Astrocyte of the hippocampus (primary cell): ENCODE measurements at regions not wholly inside any gene's neighbourhood (a gene's known extent, or its start where the extent isn't known, plus 50 kb on each side); places are given as distances from the start of the nearest gene placed in this dataset.

ENCODE experiments used
- DNase-seq: peaks from one replicate; pipeline ENCODE4 v3.0.0; 2011; ENCODE audit warnings: low read depth, low spot score

DNA sequence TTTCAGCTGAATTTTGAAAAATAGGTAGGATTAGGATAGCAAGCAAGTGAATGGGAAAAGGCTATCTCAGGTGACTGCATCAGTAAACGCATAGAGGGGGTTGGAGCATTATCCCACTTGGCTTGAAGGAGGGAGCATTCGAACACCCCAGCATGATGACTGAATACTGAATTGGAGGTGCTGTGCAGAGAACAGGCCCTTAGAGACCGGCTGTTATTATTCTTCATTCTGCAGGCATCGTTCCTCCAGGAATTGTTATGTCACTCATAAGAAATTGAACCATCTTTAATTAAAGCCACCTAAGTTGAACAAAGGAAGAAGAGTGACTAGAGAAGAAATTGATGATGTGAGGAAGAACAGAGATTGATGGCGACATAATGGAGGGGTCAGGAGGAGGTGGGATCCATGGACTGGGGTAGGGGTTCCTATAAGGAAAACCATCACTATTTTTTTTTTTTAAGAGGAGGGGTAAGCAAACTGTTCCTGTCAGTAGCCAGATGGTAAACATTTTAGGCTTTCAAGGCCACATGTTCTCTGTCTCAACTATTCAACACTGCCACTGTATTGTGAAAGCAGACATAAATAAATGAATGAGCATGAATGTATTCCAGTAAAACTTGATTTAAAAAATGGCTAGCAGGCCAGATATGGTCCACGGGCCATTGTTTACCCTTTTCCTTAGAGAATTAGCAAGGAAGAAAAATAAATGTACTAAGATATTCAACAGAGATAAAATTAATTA is 264.7 kb upstream of the TAC1 start:
- no peak for DNase-seq

DNA sequence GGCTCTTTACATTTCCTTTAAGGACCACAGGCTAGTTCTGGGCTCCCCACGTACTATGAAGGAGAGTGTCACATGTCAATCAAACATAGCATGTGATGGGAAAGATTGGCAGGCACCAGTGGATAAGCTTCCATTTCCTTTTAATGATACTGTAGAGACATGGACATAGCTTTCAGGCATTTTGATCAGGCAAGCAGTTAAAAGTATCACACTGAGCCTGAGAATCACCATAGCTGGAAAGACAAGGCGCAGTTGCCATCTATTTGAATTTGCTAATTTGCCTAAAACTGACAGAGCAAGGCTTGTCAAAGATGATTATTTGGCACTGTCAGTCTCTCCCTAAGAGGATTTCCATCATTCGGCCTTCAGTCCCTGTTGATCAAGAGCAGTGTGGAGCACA is 263.4 kb upstream of the TAC1 start:
- no peak for DNase-seq

GRCh38 chr7:97470726-97471125 is 261.2 kb upstream of the TAC1 start:
- no peak for DNase-seq

- no peak for DNase-seq
Measured at GRCh38 chr7:97471491-97471890, 260.4 kb upstream of the TAC1 start.

DNA sequence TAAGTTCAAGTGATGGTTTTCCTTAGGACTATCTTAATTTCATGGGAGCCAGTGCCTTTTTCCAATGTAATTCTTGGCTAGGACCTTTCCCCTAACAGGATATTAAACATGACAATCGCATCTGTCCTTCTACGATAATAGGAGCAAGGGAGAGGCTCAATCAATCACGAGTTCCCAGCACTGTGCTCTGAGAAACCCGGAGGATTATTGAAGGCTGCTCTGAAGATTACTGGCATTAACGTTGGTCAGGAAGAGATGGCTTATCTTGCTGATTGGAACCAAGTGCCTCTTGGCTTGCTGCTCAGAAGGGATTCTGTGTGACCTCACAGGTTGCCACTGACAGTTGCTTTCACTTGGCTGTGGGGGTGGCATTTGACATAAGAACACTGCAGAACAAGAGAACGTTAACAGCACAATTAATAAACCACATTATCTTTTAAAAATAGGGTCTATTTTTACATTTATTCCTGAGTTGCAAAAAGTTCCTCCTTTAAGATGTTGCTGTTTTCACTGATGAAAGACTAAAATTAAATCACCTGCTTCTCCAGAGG is 252.1 kb upstream of the TAC1 start:
- DNase-seq, result no peak

DNA sequence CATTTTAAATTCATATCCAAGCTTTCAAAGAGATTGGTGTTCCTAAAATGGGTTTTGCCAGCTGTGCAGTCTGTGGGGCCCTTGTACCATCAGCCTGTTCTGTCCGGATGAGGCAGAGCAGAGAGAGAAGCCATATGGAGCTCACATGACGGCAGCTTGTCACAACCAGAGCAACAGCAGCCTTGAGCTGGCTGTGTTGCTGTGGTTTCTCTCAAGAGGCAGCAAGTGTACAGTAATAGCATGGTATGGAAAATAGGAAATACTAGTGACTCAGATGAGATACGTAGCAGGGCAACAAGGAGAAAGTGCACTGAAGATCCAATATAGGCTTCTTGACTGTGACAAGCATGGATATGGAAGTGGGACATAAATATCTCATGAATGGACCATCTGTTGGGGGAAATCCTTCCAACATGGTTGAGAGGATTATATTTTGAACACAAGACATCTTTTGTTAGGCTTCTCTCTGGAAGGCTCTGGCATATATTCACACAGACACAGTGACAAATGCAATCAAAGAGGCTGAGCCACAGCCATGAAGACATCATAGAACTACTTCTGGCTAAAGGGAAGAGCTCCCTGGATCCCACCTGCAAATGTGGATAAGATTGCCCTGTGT is 251.0 kb upstream of the TAC1 start:
- no peak for DNase-seq

GRCh38 chr7:97495487-97495886 is 236.4 kb upstream of the TAC1 start:
- DNase-seq, result no peak

DNA sequence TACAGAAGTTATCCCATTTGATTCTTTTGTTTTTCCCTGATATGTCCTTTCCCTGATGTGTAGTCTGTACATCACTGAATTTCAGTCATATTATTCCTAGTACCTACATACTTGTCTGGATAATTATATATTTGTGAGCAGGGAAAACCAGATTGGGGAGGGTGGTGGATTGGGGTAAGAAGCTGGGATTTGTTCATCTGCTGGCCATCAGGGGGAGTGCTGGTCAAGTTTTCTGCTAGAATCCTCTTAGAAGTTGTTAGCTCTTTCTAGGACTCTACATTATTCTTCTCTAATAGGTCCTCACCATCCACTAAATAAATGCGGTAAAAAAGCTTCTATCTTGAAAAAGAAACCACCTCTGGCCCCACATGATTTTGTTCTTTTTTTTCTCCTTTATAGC is 232.7 kb upstream of the TAC1 start:
- peak; percentile 11 for DNase-seq

GRCh38 chr7:97503367-97504094 is 228.4 kb upstream of the TAC1 start:
- DNase-seq, result no peak

DNA sequence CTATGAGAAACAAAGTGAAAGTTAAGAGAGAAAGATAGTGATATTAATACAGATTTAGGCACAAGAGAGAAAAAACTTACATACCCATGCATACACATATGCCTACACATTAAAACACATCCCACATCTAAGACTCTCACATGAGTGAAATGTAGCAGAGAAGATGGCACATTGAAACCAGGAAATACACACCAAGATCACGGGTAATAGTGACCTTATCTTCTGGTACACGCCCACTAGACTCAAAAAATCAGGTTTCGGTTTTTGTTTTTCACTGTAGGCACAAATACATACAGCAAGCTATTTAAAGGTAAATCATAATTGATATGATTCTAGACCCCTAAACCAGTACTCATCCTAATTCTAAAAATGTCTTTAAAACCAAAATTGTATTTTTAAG is 225.2 kb upstream of the TAC1 start:
- DNase-seq, result no peak

- no peak for DNase-seq
Measured at GRCh38 chr7:97512441-97513207, 219.3 kb upstream of the TAC1 start.

- no peak for DNase-seq
Measured at GRCh38 chr7:97513326-97513725, 218.6 kb upstream of the TAC1 start.

- no peak for DNase-seq
Measured at GRCh38 chr7:97541188-97541587, 190.7 kb upstream of the TAC1 start.

- DNase-seq, result peak; percentile 0
Measured at GRCh38 chr7:97555857-97556421, 175.9 kb upstream of the TAC1 start.

DNA sequence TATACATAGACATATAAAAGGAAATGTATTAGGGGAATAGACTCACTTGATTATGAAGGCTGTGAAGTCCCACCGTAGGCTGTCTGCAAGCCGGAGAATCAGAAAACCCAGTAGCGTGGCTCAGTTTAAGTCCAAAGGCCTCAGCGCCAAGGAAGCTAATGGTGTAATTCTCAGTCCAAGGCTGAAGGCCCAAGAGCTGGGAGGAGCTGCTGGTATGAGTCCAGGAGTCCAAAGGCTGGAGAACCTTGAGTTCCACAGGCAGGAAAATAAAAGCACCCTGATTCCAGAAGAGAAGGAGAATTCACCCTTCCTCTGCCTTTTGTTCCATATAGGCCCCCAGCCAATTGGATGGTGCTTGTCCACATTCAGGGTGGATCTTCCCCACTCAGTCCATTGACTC is 166.2 kb upstream of the TAC1 start:
- no peak for DNase-seq

GRCh38 chr7:97573065-97573464 is 158.8 kb upstream of the TAC1 start:
- no peak for DNase-seq

DNA sequence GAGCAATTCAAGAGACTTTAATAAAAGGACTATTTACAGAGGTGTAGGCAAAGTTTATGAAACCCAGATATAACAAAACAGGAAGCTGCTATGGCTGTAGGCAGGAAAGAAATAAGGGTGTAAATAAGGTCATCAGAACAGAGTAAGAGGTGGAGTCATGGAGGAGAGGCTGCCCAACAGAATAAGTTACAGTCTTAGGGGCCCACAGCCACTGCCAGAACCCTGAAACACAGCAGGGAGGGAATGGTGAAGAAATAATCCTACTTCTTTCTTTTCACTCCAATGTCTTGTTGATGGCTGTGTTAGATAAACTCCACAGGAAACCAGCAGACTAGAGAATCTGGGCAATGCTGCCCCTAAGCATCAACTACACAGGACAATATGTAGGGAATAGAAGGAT is 155.8 kb upstream of the TAC1 start:
- DNase-seq, result no peak

DNA sequence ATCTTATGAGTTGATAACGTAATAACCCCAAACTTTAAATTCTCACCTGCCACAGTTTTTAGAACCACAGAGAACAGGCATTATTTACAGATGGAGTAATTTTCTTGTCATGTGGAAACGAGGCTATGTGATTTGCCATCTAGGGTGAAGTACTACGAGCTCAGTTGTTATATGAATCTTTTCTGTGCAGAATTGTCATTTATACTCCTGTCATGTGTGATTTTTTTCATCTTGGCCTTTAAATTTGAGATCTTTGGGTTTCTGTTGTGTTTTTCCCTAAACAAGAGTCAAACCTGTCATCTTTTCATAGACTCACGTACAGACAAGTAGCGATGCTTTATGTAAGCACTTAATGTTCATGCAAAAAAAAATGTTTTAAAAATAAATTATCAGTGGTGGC is 153.7 kb upstream of the TAC1 start:
- DNase-seq, result no peak

DNA sequence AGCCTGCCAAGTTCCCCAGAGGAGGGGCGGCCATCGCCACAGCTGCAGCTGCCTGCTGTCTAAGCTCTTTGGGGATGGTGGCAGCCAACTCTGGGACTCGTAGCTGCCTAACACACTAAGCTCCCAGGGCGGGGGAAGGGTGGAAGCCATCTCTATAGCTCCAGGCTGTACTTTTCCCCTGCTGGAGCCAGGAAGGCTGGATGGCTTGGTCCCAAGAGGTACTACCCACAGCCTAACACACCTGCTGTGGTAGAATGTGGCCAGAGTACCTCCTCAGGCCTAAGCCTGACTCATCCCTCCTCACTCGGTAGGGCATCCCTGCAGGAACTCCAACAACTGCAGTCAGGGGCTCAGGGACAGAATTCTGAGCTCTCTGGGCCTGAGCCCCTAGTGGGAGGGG is 151.7 kb upstream of the TAC1 start:
- DNase-seq, result no peak

GRCh38 chr7:97595439-97595838 is 136.4 kb upstream of the TAC1 start:
- no peak for DNase-seq

GRCh38 chr7:97601931-97602457 is 129.9 kb upstream of the TAC1 start:
- no peak for DNase-seq
